ENCODE measurements at regions not wholly inside any gene's neighbourhood (a gene's known extent, or its start where the extent isn't known, plus 50 kb on each side); places are given as distances from the start of the nearest gene placed in this dataset.

- H3K23ac ChIP-seq (ENCODE audit: insufficient read length): no peak overlapping the region
- H3K18ac ChIP-seq (ENCODE audit: extremely low read depth, low read length): no peak overlapping the region
- no peaks in the 10 kb centered on the region for H3K79me2 ChIP-seq (ENCODE audit: control insufficient read depth in 1 of 2, insufficient read depth in 2 of 2, low read length in 2 of 2)
- H3K4me2 ChIP-seq (ENCODE audit: insufficient read depth in 1 of 2, low read depth in 2 of 2, low read length in 2 of 2): no peak overlapping the region
- FAIRE-seq: no peak
- H3K9me3 ChIP-seq (ENCODE audit: insufficient read depth in 2 of 2, low read depth in 1 of 2, low read length in 1 of 2): no peaks in the 10 kb centered on the region
- no peak overlapping the region for H2BK120ac ChIP-seq (replicated peaks; ENCODE audit: low read depth, low read length)
- POLR2A ChIA-PET (ENCODE audit: partially characterized antibody): no interaction called here
- no peak for DNase-seq (ENCODE audit: low read depth in 1 of 2, low spot score in 2 of 2)
- no peak overlapping the region for H3K14ac ChIP-seq (ENCODE audit: insufficient read length)
- H2BK20ac ChIP-seq (ENCODE audit: low read length): no peak overlapping the region
- H4K91ac ChIP-seq (replicated peaks; ENCODE audit: insufficient read length, low read length): no peak overlapping the region
- no peak overlapping the region for H2BK5ac ChIP-seq (ENCODE audit: low read depth, low read length)
- 91% methylated on average over 4 of the region's 4 CpGs; no CpG with 5 or more reads in 1 of the 2 experiments for WGBS, 2 experiments (ENCODE audit: extremely low coverage in 1 of 2, insufficient coverage in 1 of 2, insufficient read length in 1 of 2, insufficient replicate concordance in 2 of 2, low coverage in 1 of 2, low lambda C conversion rate in 2 of 2, missing lambda C conversion rate in 1 of 2)
- H2AFZ ChIP-seq (ENCODE audit: low read length): no peak overlapping the region
- H3K79me1 ChIP-seq (ENCODE audit: low read depth, low read length): no peaks in the 10 kb centered on the region
- no peaks in the 10 kb centered on the region for H3K27me3 ChIP-seq (replicated peaks in 1 of 4; ENCODE audit: control insufficient read depth in 3 of 4, extremely low read depth in 1 of 4, insufficient read depth in 3 of 4, low read length in 3 of 4)
- CTCF ChIA-PET (ENCODE audit: partially characterized antibody): interaction anchor here (0.6 kb wide), 1 partner anchor 9 kb away, joined by 3 read pairs; no protein-coding TSS in a partner anchor
- no peaks in the 10 kb centered on the region for H3K4me1 ChIP-seq (replicated peaks in 1 of 4; ENCODE audit: control insufficient read depth in 3 of 4, insufficient read depth in 4 of 4, low read length in 3 of 4)
- H2BK15ac ChIP-seq (ENCODE audit: low read length): no peak overlapping the region
- no peak overlapping the region for H3K4me3 ChIP-seq (ENCODE audit: extremely low read depth in 1 of 4, insufficient read depth in 2 of 4, low read depth in 3 of 4, low read length in 4 of 4)
- H4K5ac ChIP-seq (ENCODE audit: insufficient read length, low read depth, low read length): no peak overlapping the region
- H2BK12ac ChIP-seq (ENCODE audit: low read depth, low read length): no peak overlapping the region
- no peak overlapping the region for H3K27ac ChIP-seq (ENCODE audit: low read depth, low read length)
- no peak overlapping the region for H3K9ac ChIP-seq (replicated peaks in 1 of 4; ENCODE audit: extremely low read depth in 1 of 4, low read depth in 3 of 4, low read length in 3 of 4)
- H3K36me3 ChIP-seq (ENCODE audit: control insufficient read depth in 2 of 4, insufficient read depth in 4 of 4, low read length in 3 of 4): no peaks in the 10 kb centered on the region
- H3K4ac ChIP-seq (replicated peaks; ENCODE audit: insufficient read length, low read depth, low read length): no peak overlapping the region
- no peak overlapping the region for H4K8ac ChIP-seq (ENCODE audit: extremely low read depth, insufficient read depth, low read length)
- no peaks in the 10 kb centered on the region for H3K23me2 ChIP-seq (ENCODE audit: low read depth, low read length)
- no peak overlapping the region for H3K56ac ChIP-seq (replicated peaks; ENCODE audit: insufficient read length, low read depth, low read length)
- H4K20me1 ChIP-seq (replicated peaks in 1 of 2; ENCODE audit: control insufficient read depth in 1 of 2, insufficient read depth in 2 of 2, low read length in 2 of 2): no peaks in the 10 kb centered on the region
- no peak overlapping the region for H2AK5ac ChIP-seq (ENCODE audit: low read depth, low read length)
- TF ChIP-seq CHD1 (IDR thresholded peaks at IDR 0.05; ENCODE audit: low read depth, low read length): no peak
Observed at GRCh38 chr3:103227651-103228050, 792.8 kb downstream of the ZPLD1 start.
